22Rv1 (cell line): ENCODE measurements at regions not wholly inside any gene's neighbourhood (a gene's known extent, or its start where the extent isn't known, plus 50 kb on each side); places are given as distances from the start of the nearest gene placed in this dataset.

Experiments
- CTCF ChIP-seq: fragments of 450-650 bp; IDR thresholded peaks from 2 replicates; pipeline ENCODE4 v1.5.1; 2017; ENCODE audit warnings: mild to moderate bottlenecking
- ZFX ChIP-seq: fragments of 450-650 bp; IDR thresholded peaks from 2 replicates; pipeline ENCODE4 v1.6.1; 2017; ENCODE audit warnings: antibody characterized with exemption, borderline replicate concordance

- TF ChIP-seq CTCF (no peak), ZFX (no peak)
These were observed 81.9 kb upstream of the TEAD1 start for GRCh38 chr11:12592283-12592682.
